ENCODE measurements at regions not wholly inside any gene's neighbourhood (a gene's known extent, or its start where the extent isn't known, plus 50 kb on each side); places are given as distances from the start of the nearest gene placed in this dataset.

- TF ChIP-seq CEBPB (IDR thresholded peaks at IDR 0.05) (no peak), ZC3H11A (IDR thresholded peaks at IDR 0.05) (no peak), HOXB13 (CRISPR knock-in tag; IDR thresholded peaks at IDR 0.05; ENCODE audit: low read depth) (no peak), RCOR1 (IDR thresholded peaks at IDR 0.05; ENCODE audit: low read depth, low read length) (no peak), JUN (IDR thresholded peaks at IDR 0.05) (no peak)
- Histone ChIP-seq H3K4me3 (no peak overlapping the region), H3K27ac (no peak overlapping the region), H3K4me1 (peaks cover 7% of the 10 kb centered on the region; the same call in 1 of the 3 replicates), H3K9me3 (no peaks in the 10 kb centered on the region), H3K4me2 (no peak overlapping the region)
- no peak for DNase-seq (ENCODE audit: low read depth in 1 of 2, low spot score in 1 of 2)
- ChIA-PET POLR2A (no interaction called here), CTCF (interaction anchor here (1.2 kb wide), 1 partner anchor 24 kb away, joined by 3 read pairs; no protein-coding TSS in a partner anchor)
- 65% methylated on average over 3 of the region's 3 CpGs for WGBS (ENCODE audit: missing lambda C conversion rate)
- ATAC-seq: no peak
- no peak for FAIRE-seq
Measured at GRCh38 chr2:58560531-58560930, 319.4 kb upstream of the FANCL start.

- no peak overlapping the region for H3K4me3 ChIP-seq
- H3K27ac ChIP-seq: no peak overlapping the region
- FAIRE-seq (no peak), ATAC-seq (no peak), DNase-seq (ENCODE audit: low read depth in 1 of 2, low spot score in 1 of 2) (no peak)
- H3K4me2 ChIP-seq: no peak overlapping the region
- CTCF ChIA-PET: interaction anchor here (1.2 kb wide), 1 partner anchor 13 kb away, joined by 5 read pairs; no protein-coding TSS in a partner anchor
- TF ChIP-seq ZNF302 (CRISPR knock-in tag; IDR thresholded peaks at IDR 0.05) (no peak), HOXB5 (CRISPR knock-in tag; IDR thresholded peaks at IDR 0.05) (no peak), FOSL2 (IDR thresholded peaks at IDR 0.05) (no peak), FOSL2 (CRISPR knock-in tag; IDR thresholded peaks at IDR 0.05) (no peak), BCL3 (IDR thresholded peaks at IDR 0.05) (no peak), CHD2 (IDR thresholded peaks at IDR 0.05; ENCODE audit: low read length, partially characterized antibody) (no peak), NFE2L2 (conservative IDR thresholded peaks at IDR 0.05; ENCODE audit: low read length) (no peak), HOXB13 (CRISPR knock-in tag; IDR thresholded peaks at IDR 0.05; ENCODE audit: low read depth) (no peak), HEYL (CRISPR knock-in tag; IDR thresholded peaks at IDR 0.05) (no peak), ATOH8 (CRISPR knock-in tag; IDR thresholded peaks at IDR 0.05; ENCODE audit: low read depth) (no peak), HES2 (IDR thresholded peaks at IDR 0.05) (no peak), HMGXB4 (CRISPR knock-in tag; IDR thresholded peaks at IDR 0.05; ENCODE audit: borderline replicate concordance) (no peak), PBX3 (IDR thresholded peaks at IDR 0.05) (no peak), SREBF2 (IDR thresholded peaks at IDR 0.05) (no peak)
- POLR2A ChIA-PET: no interaction called here
- H3K9me3 ChIP-seq: no peaks in the 10 kb centered on the region
- 63% methylated on average over 4 of the region's 4 CpGs for WGBS (ENCODE audit: missing lambda C conversion rate)
- H3K4me1 ChIP-seq: peaks cover 7% of the 10 kb centered on the region; the same call in 1 of the 3 replicates
Measured at GRCh38 chr2:58558881-58559280, 317.8 kb upstream of the FANCL start.

- DNase-seq (ENCODE audit: low read depth in 1 of 2, low spot score in 1 of 2): no peak
- no peak for FAIRE-seq
- Histone ChIP-seq H3K4me2 (no peak overlapping the region), H3K9me3 (no peaks in the 10 kb centered on the region), H3K27ac (no peak overlapping the region), H3K4me1 (0 out of 3 replicates have a peak, but pooled peaks cover under 1% of the 10 kb centered on the region), H3K4me3 (no peak overlapping the region)
- CTCF ChIA-PET: no interaction called here
- POLR2A ChIA-PET: no interaction called here
- WGBS (ENCODE audit: missing lambda C conversion rate): 90% methylated on average over 6 of the region's 6 CpGs
- TF ChIP-seq RCOR1 (IDR thresholded peaks at IDR 0.05; ENCODE audit: low read depth, low read length): no peak
- TF ChIP-seq HOXB5 (CRISPR knock-in tag; IDR thresholded peaks at IDR 0.05): no peak
- no peak for TF ChIP-seq CHD2 (IDR thresholded peaks at IDR 0.05; ENCODE audit: low read length, partially characterized antibody)
- no peak for TF ChIP-seq TP53 (CRISPR knock-in tag; IDR thresholded peaks at IDR 0.05)
- no peak for TF ChIP-seq ZSCAN20 (CRISPR knock-in tag; IDR thresholded peaks at IDR 0.05)
- no peak for TF ChIP-seq HOXB13 (CRISPR knock-in tag; IDR thresholded peaks at IDR 0.05; ENCODE audit: low read depth)
- TF ChIP-seq KDM5A (IDR thresholded peaks at IDR 0.05): no peak
- ATAC-seq: no peak
Measured at GRCh38 chr2:58557176-58557575, 316.1 kb upstream of the FANCL start.

All from A549 (cell line).